Body of pancreas (tissue), 4 donors: ENCODE measurements at regions not wholly inside any gene's neighbourhood (a gene's known extent, or its start where the extent isn't known, plus 50 kb on each side); places are given as distances from the start of the nearest gene placed in this dataset.

Experiments
- POLR2A ChIP-seq, 3 donors: fragments of 450-650 bp; IDR thresholded peaks; one replicate each; pipeline ENCODE4 v1.6.1; 2016; ENCODE audit warnings: antibody characterized with exemption in 3 of 3, mild to moderate bottlenecking in 2 of 3
- TF ChIP-seq, protein P1 (sequence below), 7 experiments: fragments of 450-650 bp in 4 of 7; fragments of 200-600 bp in 3 of 7; sonication (generic) in 3 of 7; IDR thresholded peaks; one replicate each; pipeline ENCODE4 v1.5.1; 2016 to 2019; ENCODE audit warnings: antibody characterized with exemption in 7 of 7

DNA sequence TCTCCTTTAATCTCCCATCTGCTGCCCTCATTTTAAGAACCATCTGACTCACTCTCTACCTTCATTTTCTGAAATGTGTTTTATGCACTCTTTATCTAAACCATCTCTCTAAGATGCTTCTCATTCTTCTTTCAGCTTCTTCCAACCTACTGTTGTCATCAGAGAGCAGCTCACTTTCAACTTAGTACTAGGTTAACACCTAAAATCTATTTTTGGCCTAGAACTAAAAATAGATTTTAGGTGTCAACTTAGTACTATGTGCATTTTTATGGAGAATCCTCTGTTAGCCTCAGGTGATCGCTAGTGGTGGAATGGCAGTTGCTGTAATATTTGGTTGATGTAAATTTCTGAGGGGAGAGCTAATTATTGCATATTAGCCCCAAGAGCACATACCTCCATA is 277.1 kb downstream of the KCNJ2 start:
- TF ChIP-seq, protein P1, sequence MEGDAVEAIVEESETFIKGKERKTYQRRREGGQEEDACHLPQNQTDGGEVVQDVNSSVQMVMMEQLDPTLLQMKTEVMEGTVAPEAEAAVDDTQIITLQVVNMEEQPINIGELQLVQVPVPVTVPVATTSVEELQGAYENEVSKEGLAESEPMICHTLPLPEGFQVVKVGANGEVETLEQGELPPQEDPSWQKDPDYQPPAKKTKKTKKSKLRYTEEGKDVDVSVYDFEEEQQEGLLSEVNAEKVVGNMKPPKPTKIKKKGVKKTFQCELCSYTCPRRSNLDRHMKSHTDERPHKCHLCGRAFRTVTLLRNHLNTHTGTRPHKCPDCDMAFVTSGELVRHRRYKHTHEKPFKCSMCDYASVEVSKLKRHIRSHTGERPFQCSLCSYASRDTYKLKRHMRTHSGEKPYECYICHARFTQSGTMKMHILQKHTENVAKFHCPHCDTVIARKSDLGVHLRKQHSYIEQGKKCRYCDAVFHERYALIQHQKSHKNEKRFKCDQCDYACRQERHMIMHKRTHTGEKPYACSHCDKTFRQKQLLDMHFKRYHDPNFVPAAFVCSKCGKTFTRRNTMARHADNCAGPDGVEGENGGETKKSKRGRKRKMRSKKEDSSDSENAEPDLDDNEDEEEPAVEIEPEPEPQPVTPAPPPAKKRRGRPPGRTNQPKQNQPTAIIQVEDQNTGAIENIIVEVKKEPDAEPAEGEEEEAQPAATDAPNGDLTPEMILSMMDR (IDR thresholded peaks at IDR 0.05): no peak
- no peak for TF ChIP-seq POLR2A (IDR thresholded peaks at IDR 0.05)
